Stomach (tissue), 4 donors: ENCODE measurements at regions not wholly inside any gene's neighbourhood (a gene's known extent, or its start where the extent isn't known, plus 50 kb on each side); places are given as distances from the start of the nearest gene placed in this dataset.

Experiments
- CTCF ChIP-seq, 7 experiments: fragments of 450-650 bp in 4 of 7; fragments of 200-600 bp in 3 of 7; sonication (generic) in 3 of 7; IDR thresholded peaks; one replicate each; pipeline ENCODE4 v1.5.1; 2016 to 2019; ENCODE audit warnings: antibody characterized with exemption in 7 of 7, control low read depth in 2 of 7, mild to moderate bottlenecking in 1 of 7
- EP300 ChIP-seq: sonication (generic); formaldehyde crosslinking; IDR thresholded peaks from one replicate; pipeline ENCODE4 v1.6.1; 2017; ENCODE audit warnings: antibody characterized with exemption
- POLR2A ChIP-seq, 4 donors: fragments of 450-650 bp; IDR thresholded peaks; one replicate each; pipeline ENCODE4 v1.6.1; 2016; ENCODE audit warnings: antibody characterized with exemption in 4 of 4, control low read depth in 2 of 4, mild to moderate bottlenecking in 1 of 4, moderate library complexity in 1 of 4
- POLR2AphosphoS5 ChIP-seq, 3 donors: sonication (generic); formaldehyde crosslinking; IDR thresholded peaks; one replicate each; pipeline ENCODE4 v1.6.1; 2016; ENCODE audit warnings: antibody characterized with exemption in 3 of 3

- no peak for TF ChIP-seq POLR2A (IDR thresholded peaks at IDR 0.05)
- TF ChIP-seq CTCF (IDR thresholded peaks at IDR 0.05) = no peak
- TF ChIP-seq EP300 = no peak
- no peak for TF ChIP-seq POLR2AphosphoS5 (IDR thresholded peaks at IDR 0.05)
Observed at GRCh38 chr4:62512271-62512670, 1312.1 kb downstream of the ADGRL3 start.
